ENCODE measurements at regions not wholly inside any gene's neighbourhood (a gene's known extent, or its start where the extent isn't known, plus 50 kb on each side); places are given as distances from the start of the nearest gene placed in this dataset.

GRCh38 chr10:44024356-44025116, 360.4 kb downstream of the CXCL12 start:
- DNase-seq = peak; percentile 19

DNA sequence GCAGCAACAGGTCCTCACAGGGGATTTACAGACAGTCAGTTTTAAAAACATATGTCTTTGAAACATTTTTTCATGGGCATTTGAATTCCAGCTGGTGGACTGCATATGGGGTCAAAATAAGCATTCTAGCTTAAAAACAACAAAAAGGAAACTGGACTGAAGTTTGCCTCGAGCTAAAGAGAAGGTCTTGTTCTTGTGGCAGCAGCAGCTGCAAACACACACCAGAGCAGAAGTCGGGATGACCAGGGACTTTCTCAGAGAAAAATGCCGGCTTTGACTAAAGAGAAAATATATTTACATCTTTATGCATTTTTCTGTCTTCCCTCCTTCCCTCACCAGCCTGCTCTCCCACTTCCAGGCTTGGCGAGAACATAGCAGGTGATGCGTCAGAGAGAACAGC, 361.4 kb downstream of the CXCL12 start:
- DNase-seq = no peak

DNA sequence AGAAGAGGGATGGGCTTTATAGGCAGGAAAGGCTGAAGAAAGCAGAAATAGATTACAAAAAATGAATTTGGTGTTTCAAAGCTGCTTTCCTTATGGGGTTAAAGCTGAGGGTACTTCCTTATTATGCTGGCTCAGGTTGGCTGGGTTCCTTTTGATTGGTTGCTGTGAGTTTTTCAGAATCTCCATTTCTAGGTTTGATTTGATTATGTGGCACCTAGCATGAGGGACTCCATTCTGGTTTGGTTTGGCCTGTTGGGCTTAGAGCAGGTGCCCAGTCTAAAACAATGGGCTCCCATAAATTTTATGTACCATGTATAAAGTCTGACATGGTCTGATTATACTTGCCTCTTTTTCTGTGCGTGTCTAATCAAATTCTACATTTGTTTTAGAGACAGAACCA, 362.7 kb downstream of the CXCL12 start:
- DNase-seq = no peak

DNA sequence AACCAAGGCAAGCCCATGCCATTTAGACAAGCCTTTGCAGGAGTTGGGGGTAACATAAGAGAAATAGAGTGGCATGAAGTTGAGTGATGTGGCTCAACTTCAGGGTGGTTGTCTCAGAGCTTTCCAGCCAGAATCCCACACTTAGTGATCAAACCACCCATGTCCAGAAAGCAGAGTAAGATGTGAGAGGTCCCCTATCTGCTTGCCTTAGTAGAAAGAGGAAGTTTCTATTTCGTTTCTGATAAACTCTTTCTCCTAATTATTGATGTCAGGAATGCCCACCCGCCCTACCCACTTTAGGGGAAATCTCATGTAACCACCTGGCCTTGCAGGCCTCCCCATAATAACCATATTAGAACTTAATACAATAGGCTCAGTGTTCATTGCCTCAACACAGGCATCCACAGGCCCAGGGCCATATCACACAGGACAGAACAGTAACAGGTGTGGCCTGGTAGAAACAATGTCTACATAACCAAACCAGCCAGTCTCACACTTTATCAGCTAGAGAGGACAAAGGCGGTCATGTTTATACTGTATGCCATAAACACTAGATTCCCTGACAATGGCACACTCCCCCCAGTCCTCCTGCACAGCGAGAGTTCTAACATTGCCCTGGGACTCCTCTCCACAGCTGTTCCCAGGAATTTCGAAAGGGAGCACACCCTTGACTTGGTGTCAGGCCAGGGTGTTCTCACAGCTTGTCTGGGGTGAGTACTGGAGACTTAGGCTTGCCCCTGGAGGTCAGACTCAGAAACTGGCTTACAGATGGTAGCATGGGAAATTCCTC, 364.4 kb downstream of the CXCL12 start:
- no peak for DNase-seq

GRCh38 chr10:44017483-44018145, 367.3 kb downstream of the CXCL12 start:
- DNase-seq = no peak

DNA sequence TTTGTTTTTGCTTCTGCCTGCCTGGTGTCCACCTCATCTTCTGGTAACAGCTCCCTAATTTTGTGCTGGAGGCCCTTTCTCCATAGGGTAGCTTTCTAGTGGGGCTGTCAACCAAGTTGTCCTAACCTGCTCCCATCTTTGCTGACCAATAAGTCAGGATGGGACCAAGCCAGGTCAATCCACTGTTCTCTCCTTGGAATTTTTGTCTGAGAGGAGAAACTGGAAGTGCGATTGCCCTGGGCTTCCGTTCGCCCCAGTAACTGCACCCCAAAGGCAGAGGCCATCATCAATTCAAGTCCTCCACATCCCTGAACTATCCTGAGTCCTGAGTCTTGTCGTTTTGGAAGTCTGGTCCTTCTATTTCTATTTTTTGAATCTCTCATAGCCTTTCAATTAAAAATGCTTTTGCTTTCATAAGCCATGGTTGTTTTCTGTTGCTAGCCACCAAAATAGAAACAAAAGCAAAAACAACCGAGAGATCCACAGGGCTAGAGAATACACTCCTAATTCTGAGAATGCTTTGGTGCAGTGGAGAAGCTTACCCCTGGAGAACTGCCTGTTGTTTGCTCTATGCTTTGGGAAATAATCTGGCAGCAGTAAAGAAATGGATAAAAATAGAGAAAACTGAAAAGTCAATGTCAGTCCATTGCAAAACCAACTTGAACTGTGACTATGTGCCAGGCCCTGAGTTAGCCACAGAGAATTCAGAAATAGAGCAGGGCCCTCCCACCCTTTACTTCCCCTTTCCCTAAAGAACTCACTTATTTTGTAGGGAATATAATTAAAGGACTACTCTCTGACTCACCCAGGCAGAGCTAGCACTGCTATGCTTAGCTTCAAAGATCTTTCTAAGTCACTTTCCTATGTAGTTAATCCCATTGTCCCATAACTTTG, 368.1 kb downstream of the CXCL12 start:
- DNase-seq = no peak

- DNase-seq = no peak
These were observed 367.2 kb upstream of the ZNF32 start for GRCh38 chr10:44015702-44016500.

DNA sequence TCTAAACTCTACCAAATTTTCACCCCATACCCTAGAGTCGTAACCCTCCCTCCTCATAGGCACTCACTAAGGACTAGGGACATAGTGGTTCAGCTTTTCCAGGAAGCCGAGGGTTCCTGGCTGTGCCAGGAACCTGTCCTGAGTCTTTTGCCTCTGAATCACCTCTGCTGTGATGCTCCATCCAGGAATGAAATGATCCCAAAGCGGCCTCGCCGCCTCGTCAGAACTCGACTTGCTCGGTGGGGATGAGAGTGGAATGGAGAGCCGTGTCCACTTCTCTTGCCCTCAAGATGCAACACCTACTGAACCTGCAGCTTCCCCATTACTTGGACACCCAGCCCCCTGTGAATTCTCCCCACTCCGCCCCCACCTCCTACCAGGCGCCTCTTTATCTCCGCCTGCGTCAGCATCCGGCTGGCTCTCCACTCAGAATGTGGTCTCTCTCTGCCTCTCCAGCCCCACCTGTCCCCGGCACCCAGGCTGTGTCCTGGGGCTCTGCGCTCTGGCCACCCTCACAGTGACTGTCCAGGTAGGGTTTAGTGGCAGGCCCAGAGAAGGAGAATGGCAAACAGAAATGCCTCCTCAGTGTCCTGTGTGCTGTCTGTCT, 366.1 kb upstream of the ZNF32 start:
- DNase-seq = no peak

DNA sequence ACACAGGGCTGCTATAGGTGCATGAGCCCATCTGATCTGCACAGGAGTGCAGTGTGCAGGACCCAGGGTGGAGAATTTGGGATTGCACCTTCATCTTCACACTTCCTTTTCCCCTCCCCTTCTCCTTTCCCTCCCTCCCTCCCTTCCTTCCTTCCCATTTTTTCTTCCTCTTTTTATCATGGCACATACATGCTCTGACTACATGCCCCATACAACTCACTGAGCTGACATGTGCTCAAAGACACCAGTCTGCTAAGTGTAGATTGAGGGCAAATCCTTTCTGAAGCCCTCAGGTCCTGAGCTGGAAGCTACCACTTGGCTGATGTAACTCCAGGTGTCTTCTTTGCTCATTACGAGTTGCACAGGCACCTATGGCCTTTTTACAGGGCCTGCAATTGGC, 365.3 kb upstream of the ZNF32 start:
- DNase-seq = no peak

GRCh38 chr10:44012921-44013320, 364.2 kb upstream of the ZNF32 start:
- no peak for DNase-seq

DNA sequence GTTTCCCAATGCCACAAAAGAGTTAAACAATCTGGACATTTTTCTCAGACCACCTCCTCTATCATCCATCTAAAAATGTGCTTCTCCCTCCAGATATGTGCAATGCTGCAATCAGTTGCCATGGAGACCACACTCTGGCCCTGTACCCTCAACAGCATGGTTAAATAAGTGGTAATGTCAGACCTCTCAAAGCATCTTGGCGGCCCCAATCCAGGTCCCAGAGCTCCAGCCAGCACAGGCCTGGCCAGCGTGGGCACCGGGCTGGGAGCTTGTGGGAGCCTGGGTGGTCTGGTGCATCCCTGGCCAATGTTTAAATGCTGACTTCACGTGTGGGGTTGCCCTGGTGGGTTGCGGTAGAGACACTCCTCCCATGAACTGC, 362.9 kb upstream of the ZNF32 start:
- no peak for DNase-seq

DNA sequence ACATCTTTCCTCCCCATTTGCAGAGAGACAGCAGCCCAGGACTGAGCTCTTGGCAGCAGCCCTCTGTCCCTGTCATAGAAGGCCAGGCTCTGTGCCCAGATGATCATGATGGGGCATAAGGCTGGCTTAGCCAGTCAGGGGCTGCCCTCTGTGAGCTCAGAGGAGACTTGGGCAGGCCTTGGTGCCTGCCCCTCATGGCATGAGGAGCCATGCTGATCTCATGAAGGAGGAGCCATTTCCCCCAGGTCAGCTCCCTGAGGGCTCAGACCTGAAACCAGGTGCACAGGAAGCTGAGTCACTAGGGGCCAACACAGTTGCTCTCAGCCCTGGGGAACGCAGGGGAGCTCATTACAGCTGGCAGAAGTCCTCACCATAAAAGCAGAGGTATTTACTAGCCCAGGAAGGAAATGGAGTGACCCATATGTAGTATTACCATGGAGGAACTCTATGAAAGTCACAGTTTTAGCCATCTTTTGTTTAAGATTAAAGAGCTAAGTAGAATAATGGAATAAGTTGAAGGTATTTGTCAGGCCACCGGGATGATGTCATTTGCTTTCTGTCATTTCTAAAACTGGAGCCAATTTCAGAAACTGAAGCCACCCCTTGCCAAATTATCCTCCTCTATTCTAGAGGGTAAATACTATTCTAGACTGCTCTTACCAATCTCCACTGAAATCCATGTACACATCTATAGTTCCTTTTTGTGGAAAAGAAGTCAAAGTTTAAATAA, 362.4 kb upstream of the ZNF32 start:
- no peak for DNase-seq

GRCh38 chr10:44009891-44010632, 361.4 kb upstream of the ZNF32 start:
- DNase-seq = peak; percentile 65

GRCh38 chr10:44008917-44009709, 360.4 kb upstream of the ZNF32 start:
- no peak for DNase-seq

- DNase-seq = no peak
These were observed 359.7 kb upstream of the ZNF32 start for GRCh38 chr10:44008270-44008916.

- no peak for DNase-seq
These were observed 358.1 kb upstream of the ZNF32 start for GRCh38 chr10:44006771-44007170.

DNA sequence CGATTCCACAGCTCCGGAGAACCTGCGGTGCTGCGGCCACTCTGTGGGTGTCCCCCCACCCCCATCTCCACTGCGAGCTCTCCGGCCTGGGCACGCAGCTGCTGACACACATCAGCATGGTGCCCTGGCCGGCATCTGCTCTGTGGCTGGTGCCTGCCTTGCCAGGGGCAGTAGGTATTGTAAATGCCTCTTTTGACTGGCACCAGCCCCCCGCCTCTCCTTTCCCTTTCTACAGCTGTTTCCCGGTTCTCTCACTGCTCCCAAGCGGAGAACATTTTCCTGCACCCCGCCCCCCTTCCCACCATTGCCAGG, 357.1 kb upstream of the ZNF32 start:
- no peak for DNase-seq

Data from skin of body (tissue), 1 donor.